H1 (cell line): ENCODE measurements at regions not wholly inside any gene's neighbourhood (a gene's known extent, or its start where the extent isn't known, plus 50 kb on each side); places are given as distances from the start of the nearest gene placed in this dataset.

Experiments used
- CBX5 ChIP-seq: fragments of 300-800, 300-1000 bp; sonication (generic); IDR thresholded peaks from 2 replicates; pipeline ENCODE4 v1.7.1; 2016; ENCODE audit warnings: antibody characterized with exemption, low read length, low read depth
- EP300 ChIP-seq, 2 experiments: IDR thresholded peaks; 1 replicate in 1 of 2; 2 replicates in 1 of 2; pipeline ENCODE4 v1.6.1; 2011 to 2012; ENCODE audit warnings: low read depth in 2 of 2, low read length in 2 of 2, mild to moderate bottlenecking in 2 of 2, borderline replicate concordance in 1 of 2, inconsistent platforms in 1 of 2, moderate library complexity in 1 of 2
- HDAC2 ChIP-seq, 2 experiments: fragments of 300-600 bp in 1 of 2; sonication (generic) in 1 of 2; IDR thresholded peaks; 2 replicates each; pipeline ENCODE4 v1.6.1; 2011 to 2012; ENCODE audit warnings: low read depth in 2 of 2, low read length in 2 of 2, mild to moderate bottlenecking in 2 of 2, moderate library complexity in 2 of 2, borderline replicate concordance in 1 of 2, inconsistent platforms in 1 of 2
- MAX ChIP-seq: IDR thresholded peaks from 2 replicates; pipeline ENCODE4 v1.6.1; 2012; ENCODE audit warnings: inconsistent platforms
- POLR2A ChIP-seq, 2 experiments: IDR thresholded peaks; 1 replicate in 1 of 2; 2 replicates in 1 of 2; pipeline ENCODE4 v1.6.1; 2011; ENCODE audit warnings: low read depth in 2 of 2, low read length in 2 of 2, mild to moderate bottlenecking in 2 of 2; ENCODE audit errors: control extremely low read depth in 1 of 2
- RFX5 ChIP-seq: IDR thresholded peaks from 2 replicates; pipeline ENCODE4 v1.6.1; 2011; ENCODE audit warnings: low read depth, low read length, improper control_type of control experiment, borderline replicate concordance
- RNF2 ChIP-seq: fragments of 200-900, 300-1000 bp; sonication (generic); IDR thresholded peaks from 2 replicates; pipeline ENCODE4 v1.7.1; 2016; ENCODE audit warnings: borderline replicate concordance, low read depth, mild to moderate bottlenecking, antibody characterized with exemption, low read length; ENCODE audit not compliant: poor library complexity, severe bottlenecking; ENCODE audit errors: missing control alignments
- SIN3A ChIP-seq, 2 experiments: IDR thresholded peaks in 1 of 2; conservative IDR thresholded peaks in 1 of 2; 2 replicates each; pipeline ENCODE4 v1.6.1; 2011 to 2012; ENCODE audit warnings: low read length in 2 of 2, improper control_type of control experiment in 1 of 2, low read depth in 1 of 2, mild to moderate bottlenecking in 1 of 2
- SIRT6 ChIP-seq: IDR thresholded peaks from one replicate; pipeline ENCODE4 v1.7.1; 2012; ENCODE audit warnings: low read length, inconsistent platforms
- TF ChIP-seq, protein P1 (sequence below): IDR thresholded peaks from 2 replicates; pipeline ENCODE4 v1.6.1; 2012; ENCODE audit warnings: low read length, inconsistent platforms
- TF ChIP-seq, protein P2 (sequence below), 3 experiments: IDR thresholded peaks; 1 replicate in 2 of 3; 2 replicates in 1 of 3; pipeline versions ENCODE4 v1.5.1 to v1.6.1; 2011; ENCODE audit warnings: low read length in 3 of 3, mild to moderate bottlenecking in 3 of 3, inconsistent platforms in 2 of 3, low read depth in 1 of 3, moderate library complexity in 1 of 3; ENCODE audit not compliant: insufficient read depth in 1 of 3; ENCODE audit errors: control extremely low read depth in 1 of 3

- TF ChIP-seq, protein P1, sequence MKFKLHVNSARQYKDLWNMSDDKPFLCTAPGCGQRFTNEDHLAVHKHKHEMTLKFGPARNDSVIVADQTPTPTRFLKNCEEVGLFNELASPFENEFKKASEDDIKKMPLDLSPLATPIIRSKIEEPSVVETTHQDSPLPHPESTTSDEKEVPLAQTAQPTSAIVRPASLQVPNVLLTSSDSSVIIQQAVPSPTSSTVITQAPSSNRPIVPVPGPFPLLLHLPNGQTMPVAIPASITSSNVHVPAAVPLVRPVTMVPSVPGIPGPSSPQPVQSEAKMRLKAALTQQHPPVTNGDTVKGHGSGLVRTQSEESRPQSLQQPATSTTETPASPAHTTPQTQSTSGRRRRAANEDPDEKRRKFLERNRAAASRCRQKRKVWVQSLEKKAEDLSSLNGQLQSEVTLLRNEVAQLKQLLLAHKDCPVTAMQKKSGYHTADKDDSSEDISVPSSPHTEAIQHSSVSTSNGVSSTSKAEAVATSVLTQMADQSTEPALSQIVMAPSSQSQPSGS = no peak
- TF ChIP-seq SIRT6 (no peak), EP300 (IDR thresholded peaks at IDR 0.05; ENCODE audit: borderline replicate concordance in 1 of 2, low read depth in 2 of 2, low read length in 2 of 2) (no peak), SIN3A (conservative IDR thresholded peaks at IDR 0.05 in 1 of 2, IDR thresholded peaks at IDR 0.05 in 1 of 2; ENCODE audit: low read depth in 1 of 2, low read length in 2 of 2) (no peak), MAX (no peak), POLR2A (IDR thresholded peaks at IDR 0.05; ENCODE audit: control extremely low read depth in 1 of 2, low read depth in 2 of 2, low read length in 2 of 2) (no peak), HDAC2 (IDR thresholded peaks at IDR 0.05; ENCODE audit: borderline replicate concordance in 1 of 2, low read depth in 2 of 2, low read length in 2 of 2) (no peak), CBX5 (no peak), RNF2 (no peak), RFX5 (no peak)
- TF ChIP-seq, protein P2, sequence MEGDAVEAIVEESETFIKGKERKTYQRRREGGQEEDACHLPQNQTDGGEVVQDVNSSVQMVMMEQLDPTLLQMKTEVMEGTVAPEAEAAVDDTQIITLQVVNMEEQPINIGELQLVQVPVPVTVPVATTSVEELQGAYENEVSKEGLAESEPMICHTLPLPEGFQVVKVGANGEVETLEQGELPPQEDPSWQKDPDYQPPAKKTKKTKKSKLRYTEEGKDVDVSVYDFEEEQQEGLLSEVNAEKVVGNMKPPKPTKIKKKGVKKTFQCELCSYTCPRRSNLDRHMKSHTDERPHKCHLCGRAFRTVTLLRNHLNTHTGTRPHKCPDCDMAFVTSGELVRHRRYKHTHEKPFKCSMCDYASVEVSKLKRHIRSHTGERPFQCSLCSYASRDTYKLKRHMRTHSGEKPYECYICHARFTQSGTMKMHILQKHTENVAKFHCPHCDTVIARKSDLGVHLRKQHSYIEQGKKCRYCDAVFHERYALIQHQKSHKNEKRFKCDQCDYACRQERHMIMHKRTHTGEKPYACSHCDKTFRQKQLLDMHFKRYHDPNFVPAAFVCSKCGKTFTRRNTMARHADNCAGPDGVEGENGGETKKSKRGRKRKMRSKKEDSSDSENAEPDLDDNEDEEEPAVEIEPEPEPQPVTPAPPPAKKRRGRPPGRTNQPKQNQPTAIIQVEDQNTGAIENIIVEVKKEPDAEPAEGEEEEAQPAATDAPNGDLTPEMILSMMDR (IDR thresholded peaks at IDR 0.05; ENCODE audit: control extremely low read depth in 1 of 3, insufficient read depth in 1 of 3, low read depth in 1 of 3, low read length in 3 of 3) = no peak
Measured at GRCh38 chr21:14646893-14647292, 100.8 kb upstream of the SAMSN1 start.
